ENCODE measurements at regions not wholly inside any gene's neighbourhood (a gene's known extent, or its start where the extent isn't known, plus 50 kb on each side); places are given as distances from the start of the nearest gene placed in this dataset.

- DNase-seq (ENCODE audit: low spot score): no peak
These were observed 61.2 kb upstream of the RPH3AL start for GRCh38 chr17:413706-414380.

GRCh38 chr17:413016-413350 is 60.4 kb upstream of the RPH3AL start:
- no peak for DNase-seq (ENCODE audit: low spot score)

- peak; percentile 64 for DNase-seq (ENCODE audit: low spot score)
These were observed 59.8 kb upstream of the RPH3AL start for GRCh38 chr17:412211-413015.

- DNase-seq (ENCODE audit: low spot score): no peak
These were observed 59.0 kb upstream of the RPH3AL start for GRCh38 chr17:411421-412120.

- DNase-seq (ENCODE audit: low spot score): no peak
These were observed 58.2 kb upstream of the RPH3AL start for GRCh38 chr17:410543-411401.

GRCh38 chr17:409848-410542 is 57.4 kb upstream of the RPH3AL start:
- peak; percentile 100 for DNase-seq (ENCODE audit: low spot score)

GRCh38 chr17:409308-409847 is 56.8 kb upstream of the RPH3AL start:
- DNase-seq (ENCODE audit: low spot score): no peak

GRCh38 chr17:404703-405102 is 52.1 kb upstream of the RPH3AL start:
- DNase-seq (ENCODE audit: low spot score): no peak

All from H4 (cell line).